Stimulated activated CD4-positive, alpha-beta T cell treated with anti-CD3 and anti-CD28 coated beads, TNF-alpha, amount 100 ng/mL, for 24 hours (primary cell): ENCODE measurements at regions not wholly inside any gene's neighbourhood (a gene's known extent, or its start where the extent isn't known, plus 50 kb on each side); places are given as distances from the start of the nearest gene placed in this dataset.
"Not testable (repeated sequence)": the region's sequence is repeated elsewhere in the genome, so short reads cannot be mapped to it uniquely, and the experiment has no call there.

ENCODE experiments used
- DNase-seq, 3 experiments: peaks; one replicate each; pipeline ENCODE4 v3.0.0-alpha.2; 2020; ENCODE audit warnings: low read depth in 3 of 3

- no peak for DNase-seq
Measured at GRCh38 chr1:104463126-104463697, 713.5 kb downstream of the AMY1C start.

- DNase-seq, result no peak
Measured at GRCh38 chr1:104466068-104466467, 716.4 kb downstream of the AMY1C start.

GRCh38 chr1:104467590-104467989, 717.9 kb downstream of the AMY1C start:
- DNase-seq, result no peak

GRCh38 chr1:104468282-104468681, 718.6 kb downstream of the AMY1C start:
- no peak for DNase-seq

- no peak for DNase-seq
Measured at GRCh38 chr1:104476126-104476525, 726.4 kb downstream of the AMY1C start.

- DNase-seq, result no peak
Measured at GRCh38 chr1:104488296-104489015, 738.8 kb downstream of the AMY1C start.

- no peak for DNase-seq
Measured at GRCh38 chr1:104526158-104526795, 776.6 kb downstream of the AMY1C start.

GRCh38 chr1:104531990-104532389, 782.3 kb downstream of the AMY1C start:
- DNase-seq, result no peak

GRCh38 chr1:104574620-104575019, 824.9 kb downstream of the AMY1C start:
- no peak for DNase-seq

- DNase-seq, result no peak
Measured at GRCh38 chr1:104592926-104593325, 843.2 kb downstream of the AMY1C start.

- DNase-seq, result no peak
Measured at GRCh38 chr1:104593413-104594187, 843.9 kb downstream of the AMY1C start.

GRCh38 chr1:104617474-104617873, 867.8 kb downstream of the AMY1C start:
- no peak for DNase-seq

GRCh38 chr1:104621221-104621620, 871.5 kb downstream of the AMY1C start:
- DNase-seq, result no peak

- no peak for DNase-seq
Measured at GRCh38 chr1:104624538-104624937, 874.8 kb downstream of the AMY1C start.

GRCh38 chr1:104629589-104629988, 879.9 kb downstream of the AMY1C start:
- DNase-seq, result no peak

- DNase-seq, result no peak
Measured at GRCh38 chr1:104630567-104631149, 881.0 kb downstream of the AMY1C start.

GRCh38 chr1:104636581-104636980, 886.9 kb downstream of the AMY1C start:
- no peak for DNase-seq

GRCh38 chr1:104646233-104646632, 896.5 kb downstream of the AMY1C start:
- no peak for DNase-seq

GRCh38 chr1:104648269-104648691, 898.6 kb downstream of the AMY1C start:
- no peak for DNase-seq

GRCh38 chr1:104664374-104664773, 914.7 kb downstream of the AMY1C start:
- not testable (repeated sequence) for DNase-seq

GRCh38 chr1:104665300-104665699, 915.6 kb downstream of the AMY1C start:
- no peak for DNase-seq
